SJSA1 (cell line): ENCODE measurements at regions not wholly inside any gene's neighbourhood (a gene's known extent, or its start where the extent isn't known, plus 50 kb on each side); places are given as distances from the start of the nearest gene placed in this dataset.
"Not testable (repeated sequence)": the region's sequence is repeated elsewhere in the genome, so short reads cannot be mapped to it uniquely, and the experiment has no call there.

Experiments
- DNase-seq, 2 experiments: peaks; one replicate each; pipeline ENCODE4 v3.0.0-alpha.2; 2015 to 2020; ENCODE audit warnings: low spot score in 2 of 2, low read depth in 1 of 2
- H3K27ac ChIP-seq: fragments of 250-450 bp; sonication (Bioruptor Pico); 2 replicates; pipeline ENCODE4 v1.5.1; 2020; ENCODE audit warnings: mild to moderate bottlenecking, moderate library complexity
- H3K27me3 ChIP-seq: fragments of 250-450 bp; sonication (Bioruptor Pico); replicated peaks from 2 replicates; pipeline ENCODE4 v1.5.1; 2020; ENCODE audit warnings: mild to moderate bottlenecking, moderate library complexity
- H3K36me3 ChIP-seq: fragments of 250-450 bp; sonication (Bioruptor Pico); 2 replicates; pipeline ENCODE4 v1.5.1; 2020; ENCODE audit warnings: mild to moderate bottlenecking
- H3K4me1 ChIP-seq: fragments of 250-450 bp; sonication (Bioruptor Pico); replicated peaks from 2 replicates; pipeline ENCODE4 v1.6.1; 2021; ENCODE audit warnings: mild to moderate bottlenecking
- H3K4me3 ChIP-seq: fragments of 250-450 bp; sonication (Bioruptor Pico); 2 replicates; pipeline ENCODE4 v1.5.1; 2020; ENCODE audit warnings: mild to moderate bottlenecking
- H3K9me3 ChIP-seq: fragments of 250-450 bp; sonication (Bioruptor Pico); replicated peaks from 2 replicates; pipeline ENCODE4 v1.5.1; 2020; ENCODE audit warnings: mild to moderate bottlenecking

- Histone ChIP-seq H3K4me3 (no peak overlapping the region), H3K36me3 (no peaks in the 10 kb centered on the region), H3K27ac (no peak overlapping the region), H3K4me1 (0 out of 2 replicates have a peak, but pooled peaks cover 4% of the 10 kb centered on the region), H3K27me3 (no peaks in the 10 kb centered on the region), H3K9me3 (no peaks in the 10 kb centered on the region)
- no peak for DNase-seq
Observed at GRCh38 chr5:89545076-89545475, 662.1 kb upstream of the MEF2C start.

GRCh38 chr5:89542736-89543135, 659.8 kb upstream of the MEF2C start:
- Histone ChIP-seq H3K9me3 (no peaks in the 10 kb centered on the region), H3K4me3 (no peak overlapping the region), H3K36me3 (no peaks in the 10 kb centered on the region), H3K4me1 (0 out of 2 replicates have a peak, but pooled peaks cover 4% of the 10 kb centered on the region), H3K27ac (no peak overlapping the region), H3K27me3 (no peaks in the 10 kb centered on the region)
- DNase-seq = no peak

- Histone ChIP-seq H3K9me3 (no peaks in the 10 kb centered on the region), H3K4me3 (no peak overlapping the region), H3K27ac (no peak overlapping the region), H3K36me3 (no peaks in the 10 kb centered on the region), H3K4me1 (no peaks in the 10 kb centered on the region), H3K27me3 (no peaks in the 10 kb centered on the region)
- DNase-seq = no peak
Observed at GRCh38 chr5:89537800-89538199, 654.8 kb upstream of the MEF2C start.

- H3K4me1 ChIP-seq = no peaks in the 10 kb centered on the region
- no peaks in the 10 kb centered on the region for H3K27me3 ChIP-seq
- H3K36me3 ChIP-seq = no peaks in the 10 kb centered on the region
- no peak overlapping the region for H3K27ac ChIP-seq
- H3K4me3 ChIP-seq = no peak overlapping the region
- no peaks in the 10 kb centered on the region for H3K9me3 ChIP-seq
- no peak for DNase-seq
Observed at GRCh38 chr5:89536020-89536419, 653.0 kb upstream of the MEF2C start.

GRCh38 chr5:89535411-89535810, 652.4 kb upstream of the MEF2C start:
- DNase-seq = no peak
- Histone ChIP-seq H3K27me3 (no peaks in the 10 kb centered on the region), H3K9me3 (no peaks in the 10 kb centered on the region), H3K4me1 (no peaks in the 10 kb centered on the region), H3K36me3 (no peaks in the 10 kb centered on the region), H3K27ac (no peak overlapping the region), H3K4me3 (no peak overlapping the region)

- DNase-seq = no peak
- Histone ChIP-seq H3K36me3 (no peaks in the 10 kb centered on the region), H3K9me3 (no peaks in the 10 kb centered on the region), H3K27ac (no peak overlapping the region), H3K4me3 (no peak overlapping the region), H3K27me3 (no peaks in the 10 kb centered on the region), H3K4me1 (no peaks in the 10 kb centered on the region)
Observed at GRCh38 chr5:89534331-89534730, 651.3 kb upstream of the MEF2C start.

GRCh38 chr5:89524785-89525184, 641.8 kb upstream of the MEF2C start:
- no peak for DNase-seq
- Histone ChIP-seq H3K36me3 (no peaks in the 10 kb centered on the region), H3K4me3 (no peak overlapping the region), H3K27ac (no peak overlapping the region), H3K9me3 (no peaks in the 10 kb centered on the region), H3K27me3 (no peaks in the 10 kb centered on the region), H3K4me1 (no peaks in the 10 kb centered on the region)

GRCh38 chr5:89523867-89524266, 640.9 kb upstream of the MEF2C start:
- DNase-seq, H3K36me3 ChIP-seq, H3K4me1 ChIP-seq, H3K27me3 ChIP-seq, H3K9me3 ChIP-seq, H3K27ac ChIP-seq, H3K4me3 ChIP-seq: not testable (repeated sequence)

- Histone ChIP-seq H3K27me3 (no peaks in the 10 kb centered on the region), H3K36me3 (no peaks in the 10 kb centered on the region), H3K9me3 (no peaks in the 10 kb centered on the region), H3K4me1 (no peaks in the 10 kb centered on the region), H3K27ac (no peak overlapping the region), H3K4me3 (no peak overlapping the region)
- DNase-seq = no peak
Observed at GRCh38 chr5:89520771-89521170, 637.8 kb upstream of the MEF2C start.

- no peak overlapping the region for H3K4me3 ChIP-seq
- no peaks in the 10 kb centered on the region for H3K27me3 ChIP-seq
- H3K4me1 ChIP-seq = no peaks in the 10 kb centered on the region
- no peaks in the 10 kb centered on the region for H3K36me3 ChIP-seq
- H3K9me3 ChIP-seq = no peaks in the 10 kb centered on the region
- H3K27ac ChIP-seq = no peak overlapping the region
- no peak for DNase-seq
Observed at GRCh38 chr5:89513299-89514044, 630.5 kb upstream of the MEF2C start.

- Histone ChIP-seq H3K9me3 (no peaks in the 10 kb centered on the region), H3K27me3 (no peaks in the 10 kb centered on the region), H3K4me3 (no peak overlapping the region), H3K4me1 (no peaks in the 10 kb centered on the region), H3K27ac (no peak overlapping the region), H3K36me3 (no peaks in the 10 kb centered on the region)
- DNase-seq = no peak
Observed at GRCh38 chr5:89504051-89504450, 621.1 kb upstream of the MEF2C start.

- Histone ChIP-seq H3K36me3 (no peaks in the 10 kb centered on the region), H3K9me3 (no peaks in the 10 kb centered on the region), H3K4me1 (no peaks in the 10 kb centered on the region), H3K27ac (no peak overlapping the region), H3K27me3 (no peaks in the 10 kb centered on the region), H3K4me3 (no peak overlapping the region)
- no peak for DNase-seq
Observed at GRCh38 chr5:89499787-89500186, 616.8 kb upstream of the MEF2C start.

GRCh38 chr5:89498699-89499098, 615.7 kb upstream of the MEF2C start:
- no peaks in the 10 kb centered on the region for H3K27me3 ChIP-seq
- DNase-seq = no peak
- no peaks in the 10 kb centered on the region for H3K9me3 ChIP-seq
- H3K4me3 ChIP-seq = no peak overlapping the region
- no peaks in the 10 kb centered on the region for H3K4me1 ChIP-seq
- no peak overlapping the region for H3K27ac ChIP-seq
- H3K36me3 ChIP-seq = no peaks in the 10 kb centered on the region

- no peak for DNase-seq
- Histone ChIP-seq H3K27ac (no peak overlapping the region), H3K4me1 (no peaks in the 10 kb centered on the region), H3K4me3 (no peak overlapping the region), H3K36me3 (no peaks in the 10 kb centered on the region), H3K9me3 (no peaks in the 10 kb centered on the region), H3K27me3 (no peaks in the 10 kb centered on the region)
Observed at GRCh38 chr5:89493414-89493813, 610.4 kb upstream of the MEF2C start.

- no peaks in the 10 kb centered on the region for H3K36me3 ChIP-seq
- no peak overlapping the region for H3K27ac ChIP-seq
- H3K4me1 ChIP-seq = no peaks in the 10 kb centered on the region
- no peaks in the 10 kb centered on the region for H3K27me3 ChIP-seq
- no peak overlapping the region for H3K4me3 ChIP-seq
- no peak for DNase-seq
- no peaks in the 10 kb centered on the region for H3K9me3 ChIP-seq
Observed at GRCh38 chr5:89484962-89485361, 602.0 kb upstream of the MEF2C start.
